HFFc6 (cell line): ENCODE measurements at regions not wholly inside any gene's neighbourhood (a gene's known extent, or its start where the extent isn't known, plus 50 kb on each side); places are given as distances from the start of the nearest gene placed in this dataset.
A peak's percentile ranks its signal among the peaks of the same experiment; 100 is the strongest.

ENCODE experiments used
- DNase-seq: peaks from one replicate; pipeline ENCODE4 v3.0.0-alpha.2; 2018
- H3K27ac Mint-ChIP-seq: 2 replicates; pipeline ENCODE4 v1.8.0; 2020; ENCODE audit warnings: mild to moderate bottlenecking, mixed read lengths
- H3K27me3 Mint-ChIP-seq: 2 replicates; pipeline ENCODE4 v1.8.0; 2021; ENCODE audit warnings: mild to moderate bottlenecking, moderate library complexity, mixed read lengths; ENCODE audit not compliant: insufficient read depth
- H3K36me3 Mint-ChIP-seq: 2 replicates; pipeline ENCODE4 v1.8.0; 2021; ENCODE audit warnings: low read depth, mixed read lengths
- H3K4me1 Mint-ChIP-seq: 2 replicates; pipeline ENCODE4 v1.8.0; 2020; ENCODE audit warnings: low read depth, mixed read lengths
- H3K4me3 Mint-ChIP-seq: 2 replicates; pipeline ENCODE4 v1.8.0; 2020; ENCODE audit warnings: mild to moderate bottlenecking, moderate library complexity, mixed read lengths
- H3K9me3 Mint-ChIP-seq: 2 replicates; pipeline ENCODE4 v1.8.0; 2020; ENCODE audit warnings: mild to moderate bottlenecking, mixed read lengths
- CTCF ChIP-seq: fragments of 200-600 bp; sonication (generic); IDR thresholded peaks from 2 replicates; pipeline ENCODE4 v1.5.0; 2021; ENCODE audit warnings: antibody characterized with exemption, mild to moderate bottlenecking

DNA sequence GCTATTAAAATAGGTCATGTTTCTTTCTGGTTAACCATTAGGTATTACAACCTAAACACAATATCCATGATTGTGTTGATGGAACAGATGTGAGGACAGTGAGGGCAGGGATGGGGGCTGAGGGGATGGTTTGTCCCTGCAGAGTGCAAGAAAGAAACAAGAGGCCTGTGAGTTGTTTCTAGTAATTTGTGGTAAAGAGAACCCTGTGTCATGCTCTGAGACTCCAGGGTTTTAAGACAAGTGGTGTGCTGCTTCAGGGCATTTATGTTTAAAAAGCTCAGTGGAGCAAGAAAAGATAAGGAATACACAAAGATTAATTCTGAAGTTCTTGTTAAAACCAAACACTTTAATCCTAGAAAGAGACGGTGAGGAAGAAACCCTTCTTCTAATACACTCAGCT, 656.5 kb downstream of the TLE1 start:
- peak overlapping the region; percentile 42; the same call in 1 of the 2 replicates for H3K27ac Mint-ChIP-seq

DNA sequence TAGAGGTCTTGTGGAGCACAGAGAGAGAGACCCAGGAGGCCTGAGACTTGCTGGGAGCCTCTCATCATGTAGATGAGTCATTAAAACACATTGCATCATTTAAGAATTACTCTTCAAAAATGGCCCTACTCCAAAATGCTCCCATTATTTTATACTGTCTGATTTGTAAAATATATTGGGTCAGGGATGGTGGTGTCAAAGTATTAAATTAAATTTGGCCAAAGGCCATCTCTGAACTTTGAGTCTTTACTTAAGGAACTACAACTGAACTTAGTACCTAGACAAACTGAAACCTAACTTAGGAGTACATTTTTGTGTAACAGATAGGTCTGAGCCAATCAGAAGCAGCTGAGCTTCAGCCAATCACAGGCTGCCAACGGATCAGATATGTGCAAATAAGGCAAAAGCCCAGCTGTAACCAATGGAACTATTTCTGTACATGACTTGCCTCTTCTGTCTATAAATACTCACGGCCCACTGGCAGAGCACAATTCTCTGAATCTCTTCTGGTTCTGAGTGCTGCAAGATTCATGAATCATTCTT, 657.2 kb downstream of the TLE1 start:
- Mint-ChIP-seq H3K4me3 (peak overlapping the region; percentile 21; the same call in 1 of the 2 replicates), H3K27ac (peak overlapping the region; percentile 23; the same call in 1 of the 2 replicates), H3K27me3 (no peaks in the 10 kb centered on the region), H3K9me3 (no peaks in the 10 kb centered on the region), H3K4me1 (peaks cover 52% of the 10 kb centered on the region), H3K36me3 (no peaks in the 10 kb centered on the region)
- TF ChIP-seq CTCF, result no peak
- DNase-seq, result peak; percentile 56

More for the DNA sequence above, 656.5 kb downstream of the TLE1 start:
- no peak for TF ChIP-seq CTCF
- no peaks in the 10 kb centered on the region for H3K27me3 Mint-ChIP-seq
- H3K4me3 Mint-ChIP-seq, result no peak overlapping the region
- H3K4me1 Mint-ChIP-seq, result peaks cover 52% of the 10 kb centered on the region
- no peaks in the 10 kb centered on the region for H3K9me3 Mint-ChIP-seq
- peak; percentile 4 for DNase-seq
- no peaks in the 10 kb centered on the region for H3K36me3 Mint-ChIP-seq

DNA sequence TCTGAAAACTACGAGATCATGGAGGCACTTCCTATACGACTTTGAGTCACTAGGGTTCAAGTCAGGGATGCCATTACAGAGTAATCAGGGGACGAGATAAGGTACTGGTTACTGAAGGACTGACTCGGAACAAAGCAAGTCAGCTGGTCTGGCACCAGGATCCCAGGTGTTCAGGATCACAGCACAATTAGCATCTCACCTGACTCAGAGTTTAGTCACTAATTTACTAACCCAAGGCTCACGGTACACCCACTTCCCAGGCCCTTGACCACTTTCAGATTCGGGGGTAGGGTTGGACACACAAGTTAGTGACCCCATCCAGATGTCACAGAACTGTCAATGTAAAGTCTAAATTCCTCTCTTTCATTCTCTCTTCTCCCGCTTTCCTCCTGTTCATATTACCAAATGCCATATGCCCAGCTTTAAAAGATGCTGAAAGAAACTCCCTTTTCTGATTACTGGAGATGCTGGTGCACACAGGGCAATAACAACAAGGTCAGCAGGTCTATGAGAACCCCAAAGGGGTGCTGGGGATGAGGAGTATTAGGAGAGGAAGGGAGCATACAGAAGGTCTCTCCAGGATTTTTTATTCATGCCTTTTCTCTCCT, 657.8 kb downstream of the TLE1 start:
- DNase-seq, result no peak
- H3K27ac Mint-ChIP-seq, result peak overlapping the region; percentile 23; the same call in 1 of the 2 replicates
- H3K4me1 Mint-ChIP-seq, result peaks cover 52% of the 10 kb centered on the region
- H3K4me3 Mint-ChIP-seq, result peak overlapping the region; percentile 21; the same call in 1 of the 2 replicates
- no peaks in the 10 kb centered on the region for H3K36me3 Mint-ChIP-seq
- no peak for TF ChIP-seq CTCF
- H3K27me3 Mint-ChIP-seq, result no peaks in the 10 kb centered on the region
- no peaks in the 10 kb centered on the region for H3K9me3 Mint-ChIP-seq

DNA sequence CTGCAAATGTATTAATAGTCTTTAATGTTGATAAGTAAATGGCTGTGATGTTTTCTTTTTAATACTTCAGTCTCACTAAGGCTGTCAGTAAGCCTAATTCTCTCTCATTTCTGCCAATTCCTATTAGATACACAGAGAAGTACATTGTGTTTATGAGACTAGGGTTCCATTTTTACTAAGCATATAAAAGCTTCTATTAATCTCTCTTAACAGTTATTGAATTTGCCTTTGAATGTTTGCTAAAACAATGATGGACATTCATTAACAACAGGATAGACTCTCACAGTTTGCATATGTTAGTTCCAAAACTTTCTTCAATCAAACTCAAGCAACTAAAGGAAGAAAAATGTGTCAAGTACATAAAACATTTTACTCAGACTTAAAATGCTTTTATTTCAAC, 659.3 kb downstream of the TLE1 start:
- TF ChIP-seq CTCF, result no peak
- Mint-ChIP-seq H3K36me3 (no peaks in the 10 kb centered on the region), H3K4me3 (no peak overlapping the region), H3K27me3 (no peaks in the 10 kb centered on the region), H3K27ac (no peak overlapping the region), H3K4me1 (peaks cover 43% of the 10 kb centered on the region), H3K9me3 (no peaks in the 10 kb centered on the region)
- no peak for DNase-seq

DNA sequence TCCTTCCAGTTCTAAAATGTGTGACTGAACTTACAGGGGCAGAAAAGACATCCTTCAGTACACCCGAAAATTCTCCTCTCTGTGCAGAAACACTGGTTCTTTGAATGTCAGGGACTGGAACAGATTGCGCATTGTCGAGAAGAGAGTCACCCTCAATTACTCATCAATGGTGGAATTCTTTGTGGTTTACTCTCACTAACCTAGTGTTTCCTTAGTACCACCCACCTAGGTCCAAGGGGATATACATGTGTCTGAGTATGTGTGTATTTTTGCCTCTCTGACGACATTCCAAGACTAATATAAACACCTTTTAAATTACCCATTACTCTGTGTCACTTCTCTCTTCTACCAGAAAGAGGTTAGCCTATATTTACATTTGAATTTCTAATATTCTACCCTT, 660.8 kb downstream of the TLE1 start:
- Mint-ChIP-seq H3K4me1 (peaks cover 32% of the 10 kb centered on the region), H3K27ac (0 out of 2 replicates have a peak overlapping the region, but pooled peaks have one; percentile 10), H3K4me3 (no peak overlapping the region), H3K36me3 (no peaks in the 10 kb centered on the region), H3K9me3 (no peaks in the 10 kb centered on the region), H3K27me3 (no peaks in the 10 kb centered on the region; the same call in 1 of the 2 replicates)
- TF ChIP-seq CTCF, result no peak
- peak; percentile 78 for DNase-seq
